HG02884 (cell line): ENCODE measurements at regions not wholly inside any gene's neighbourhood (a gene's known extent, or its start where the extent isn't known, plus 50 kb on each side); places are given as distances from the start of the nearest gene placed in this dataset.
"Not testable (repeated sequence)": the region's sequence is repeated elsewhere in the genome, so short reads cannot be mapped to it uniquely, and the experiment has no call there.

Source experiments
- ATAC-seq: cut with Tn5 transposase; IDR thresholded peaks from one replicate; pipeline ENCODE4 v1.9.1; 2021; ENCODE audit warnings: mild to moderate bottlenecking, moderate library complexity; ENCODE audit not compliant: unreplicated experiment

GRCh38 chr2:7145707-7146106, 228.5 kb downstream of the RNF144A start:
- no peak for ATAC-seq

GRCh38 chr2:7146151-7146550, 228.9 kb downstream of the RNF144A start:
- ATAC-seq, result no peak

- no peak for ATAC-seq
Observed at GRCh38 chr2:7154656-7155055, 237.4 kb downstream of the RNF144A start.

- no peak for ATAC-seq
Observed at GRCh38 chr2:7161501-7161900, 244.3 kb downstream of the RNF144A start.

GRCh38 chr2:7165736-7166135, 248.5 kb downstream of the RNF144A start:
- ATAC-seq, result no peak

- no peak for ATAC-seq
Observed at GRCh38 chr2:7167801-7168411, 250.7 kb downstream of the RNF144A start.

GRCh38 chr2:7169593-7169992, 252.4 kb downstream of the RNF144A start:
- ATAC-seq, result no peak

GRCh38 chr2:7178996-7179395, 261.8 kb downstream of the RNF144A start:
- ATAC-seq, result not testable (repeated sequence)

- ATAC-seq, result no peak
Observed at GRCh38 chr2:7180638-7181370, 263.6 kb downstream of the RNF144A start.

- ATAC-seq, result no peak
Observed at GRCh38 chr2:7182525-7182924, 265.3 kb downstream of the RNF144A start.

- no peak for ATAC-seq
Observed at GRCh38 chr2:7189106-7189505, 271.9 kb downstream of the RNF144A start.

- ATAC-seq, result peak; percentile 61
Observed at GRCh38 chr2:7190587-7191324, 273.5 kb downstream of the RNF144A start.

- ATAC-seq, result no peak
Observed at GRCh38 chr2:7191932-7192331, 274.7 kb downstream of the RNF144A start.

GRCh38 chr2:7193457-7193856, 276.2 kb downstream of the RNF144A start:
- ATAC-seq, result no peak

- no peak for ATAC-seq
Observed at GRCh38 chr2:7194950-7195349, 277.7 kb downstream of the RNF144A start.

GRCh38 chr2:7196883-7197282, 279.7 kb downstream of the RNF144A start:
- no peak for ATAC-seq

- no peak for ATAC-seq
Observed at GRCh38 chr2:7201851-7202250, 284.6 kb downstream of the RNF144A start.

GRCh38 chr2:7203056-7203467, 285.9 kb downstream of the RNF144A start:
- ATAC-seq, result no peak

- no peak for ATAC-seq
Observed at GRCh38 chr2:7205151-7205830, 288.1 kb downstream of the RNF144A start.

GRCh38 chr2:7206111-7206810, 289.0 kb downstream of the RNF144A start:
- no peak for ATAC-seq

GRCh38 chr2:7207631-7208030, 290.4 kb downstream of the RNF144A start:
- ATAC-seq, result no peak
